ENCODE measurements at regions not wholly inside any gene's neighbourhood (a gene's known extent, or its start where the extent isn't known, plus 50 kb on each side); places are given as distances from the start of the nearest gene placed in this dataset.

DNA sequence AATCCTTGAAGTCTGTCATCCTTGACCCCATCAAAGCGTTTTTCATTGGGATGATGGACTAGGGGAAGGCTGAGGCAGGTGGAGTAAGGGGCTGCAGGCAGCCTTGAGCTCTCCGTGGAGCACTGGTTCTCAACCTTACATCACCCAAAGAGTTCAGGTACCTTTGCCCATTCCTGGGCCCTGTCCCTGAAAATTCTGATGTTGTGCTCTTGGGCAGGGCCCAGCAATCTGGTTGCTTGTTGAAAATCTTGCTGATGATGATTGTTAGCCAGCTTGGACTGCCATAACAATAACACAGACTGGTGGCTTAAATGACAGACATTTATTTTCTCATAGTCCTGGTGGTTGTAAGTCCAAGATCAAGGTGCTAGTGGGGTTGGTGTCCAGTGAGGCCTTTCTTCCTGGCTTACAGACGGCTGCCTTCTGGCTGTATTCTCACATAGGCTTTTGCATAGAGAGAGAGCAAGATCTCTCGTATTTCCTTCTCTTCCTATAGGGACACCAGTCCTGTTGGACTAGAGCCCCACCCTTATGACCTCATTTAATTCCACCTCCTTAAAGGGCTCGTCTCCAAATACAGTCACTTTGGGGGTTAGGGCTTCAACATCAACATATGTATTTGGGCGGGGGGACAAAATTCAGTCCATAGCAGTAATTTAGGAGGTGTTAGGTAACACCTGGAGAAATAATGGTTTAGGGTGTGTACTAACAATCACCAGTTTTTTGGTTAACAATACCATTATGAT is 104.9 kb downstream of the PLEKHG1 start:
- H3K4me3 Mint-ChIP-seq, result no peak overlapping the region
- H3K36me3 Mint-ChIP-seq (ENCODE audit: low read depth), result no peaks in the 10 kb centered on the region
- peaks cover 4% of the 10 kb centered on the region for H3K4me1 Mint-ChIP-seq (ENCODE audit: low read depth)

GRCh38 chr6:150705392-150705791 is 105.7 kb downstream of the PLEKHG1 start:
- H3K9me3 ChIP-seq (ENCODE audit: control insufficient read depth in 1 of 2, insufficient read depth in 1 of 2, low read length in 2 of 2), result no peaks in the 10 kb centered on the region
- POLR2A ChIA-PET, result no interaction called here
- no peak overlapping the region for H3K4me3 ChIP-seq (ENCODE audit: low read length)
- no peak for DNase-seq
- no peaks in the 10 kb centered on the region for H3K27me3 ChIP-seq (ENCODE audit: control insufficient read depth in 1 of 2, insufficient read depth in 2 of 2, low read length in 2 of 2)
- CTCF ChIA-PET, result no interaction called here
- no peaks in the 10 kb centered on the region for H3K9me3 Mint-ChIP-seq
- no peak overlapping the region for H3K4me3 Mint-ChIP-seq
- H3K27ac ChIP-seq (ENCODE audit: low read depth in 1 of 2, low read length in 2 of 2), result no peak overlapping the region
- H3K27me3 Mint-ChIP-seq, result no peaks in the 10 kb centered on the region
- no peak for ATAC-seq (ENCODE audit: poor library complexity)
- TF ChIP-seq CTCF (IDR thresholded peaks at IDR 0.05), result no peak
- H3K4me1 Mint-ChIP-seq (ENCODE audit: low read depth), result peaks cover 4% of the 10 kb centered on the region
- H3K36me3 ChIP-seq (ENCODE audit: insufficient read depth, low read length), result no peaks in the 10 kb centered on the region
- no peaks in the 10 kb centered on the region for H3K36me3 Mint-ChIP-seq (ENCODE audit: low read depth)
- no peaks in the 10 kb centered on the region for H3K4me1 ChIP-seq (ENCODE audit: insufficient read depth, low read length)
- no peak overlapping the region for H3K27ac Mint-ChIP-seq
- intact Hi-C loops (cut with DNase I, micrococcal nuclease), result no loop called here

More for the DNA sequence above, 104.9 kb downstream of the PLEKHG1 start:
- Histone ChIP-seq H3K9me3 (ENCODE audit: control insufficient read depth in 1 of 2, insufficient read depth in 1 of 2, low read length in 2 of 2) (no peaks in the 10 kb centered on the region), H3K4me3 (ENCODE audit: low read length) (no peak overlapping the region), H3K27me3 (ENCODE audit: control insufficient read depth in 1 of 2, insufficient read depth in 2 of 2, low read length in 2 of 2) (no peaks in the 10 kb centered on the region), H3K27ac (ENCODE audit: low read depth in 1 of 2, low read length in 2 of 2) (no peak overlapping the region), H3K4me1 (ENCODE audit: insufficient read depth, low read length) (no peaks in the 10 kb centered on the region), H3K36me3 (ENCODE audit: insufficient read depth, low read length) (no peaks in the 10 kb centered on the region)
- intact Hi-C loops (cut with DNase I, micrococcal nuclease), result no loop called here
- Mint-ChIP-seq H3K27ac (no peak overlapping the region), H3K9me3 (no peaks in the 10 kb centered on the region), H3K27me3 (no peaks in the 10 kb centered on the region)
- POLR2A ChIA-PET, result no interaction called here
- TF ChIP-seq CTCF (IDR thresholded peaks at IDR 0.05), result no peak
- DNase-seq (no peak), ATAC-seq (ENCODE audit: poor library complexity) (no peak)
- CTCF ChIA-PET, result no interaction called here

DNA sequence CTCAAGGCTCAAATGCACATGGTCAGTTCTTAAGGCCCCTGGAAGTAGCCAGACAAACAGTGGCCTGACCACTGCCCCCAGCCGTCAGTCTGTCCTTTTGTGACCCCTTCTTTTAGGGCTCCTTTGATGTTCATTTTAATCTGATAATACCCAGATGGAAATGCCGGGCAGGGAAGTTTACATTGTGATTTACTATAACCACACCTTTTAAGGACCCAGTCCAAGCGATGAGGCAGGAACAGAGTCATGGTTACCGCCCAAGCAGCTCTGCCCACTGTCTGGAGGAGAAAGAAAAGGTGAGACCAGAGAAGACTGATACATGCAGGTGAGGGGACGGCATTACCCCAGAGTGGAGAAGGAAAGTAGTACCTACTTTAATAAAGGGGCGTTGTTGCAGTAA is 110.6 kb downstream of the PLEKHG1 start:
- H3K4me1 Mint-ChIP-seq (ENCODE audit: low read depth), result no peaks in the 10 kb centered on the region
- no peaks in the 10 kb centered on the region for H3K36me3 Mint-ChIP-seq (ENCODE audit: low read depth)
- H3K9me3 Mint-ChIP-seq, result no peaks in the 10 kb centered on the region
- Histone ChIP-seq H3K4me3 (ENCODE audit: low read length) (no peak overlapping the region), H3K4me1 (ENCODE audit: insufficient read depth, low read length) (no peaks in the 10 kb centered on the region), H3K27ac (ENCODE audit: low read depth in 1 of 2, low read length in 2 of 2) (no peak overlapping the region), H3K36me3 (ENCODE audit: insufficient read depth, low read length) (no peaks in the 10 kb centered on the region), H3K27me3 (ENCODE audit: control insufficient read depth in 1 of 2, insufficient read depth in 2 of 2, low read length in 2 of 2) (no peaks in the 10 kb centered on the region), H3K9me3 (ENCODE audit: control insufficient read depth in 1 of 2, insufficient read depth in 1 of 2, low read length in 2 of 2) (no peaks in the 10 kb centered on the region)
- POLR2A ChIA-PET, result no interaction called here
- intact Hi-C loops (cut with DNase I, micrococcal nuclease), result no loop called here
- no peak overlapping the region for H3K4me3 Mint-ChIP-seq
- ATAC-seq (ENCODE audit: poor library complexity) (no peak), DNase-seq (no peak)
- H3K27me3 Mint-ChIP-seq, result no peaks in the 10 kb centered on the region
- TF ChIP-seq CTCF (IDR thresholded peaks at IDR 0.05), result no peak
- CTCF ChIA-PET, result no interaction called here
- H3K27ac Mint-ChIP-seq, result no peak overlapping the region
